Progenitor cell of endocrine pancreas (in vitro differentiated cells): ENCODE measurements at regions not wholly inside any gene's neighbourhood (a gene's known extent, or its start where the extent isn't known, plus 50 kb on each side); places are given as distances from the start of the nearest gene placed in this dataset.

Source experiments
- DNase-seq: peaks from one replicate; pipeline ENCODE4 v3.0.0; 2021; ENCODE audit warnings: low spot score; ENCODE audit not compliant: unreplicated experiment
- H3K27ac Mint-ChIP-seq: 2 replicates; pipeline ENCODE4 v1.8.0; 2021; ENCODE audit warnings: mild to moderate bottlenecking, moderate library complexity, mixed read lengths
- H3K27me3 Mint-ChIP-seq: 2 replicates; pipeline ENCODE4 v1.8.0; 2021; ENCODE audit warnings: mixed read lengths
- H3K36me3 Mint-ChIP-seq: 2 replicates; pipeline ENCODE4 v1.8.0; 2022; ENCODE audit warnings: mixed read lengths; ENCODE audit not compliant: insufficient read depth
- H3K4me1 Mint-ChIP-seq: 2 replicates; pipeline ENCODE4 v1.8.0; 2021; ENCODE audit warnings: low read depth, mixed read lengths
- H3K4me3 Mint-ChIP-seq: 2 replicates; pipeline ENCODE4 v1.8.0; 2021; ENCODE audit warnings: low read depth, mild to moderate bottlenecking, moderate library complexity, mixed read lengths
- H3K9me3 Mint-ChIP-seq: 2 replicates; pipeline ENCODE4 v1.8.0; 2021; ENCODE audit warnings: low read depth, mixed read lengths
- CTCF ChIP-seq: fragments of 200-600 bp; sonication (generic); IDR thresholded peaks from one replicate; pipeline ENCODE4 v1.5.0; 2021; ENCODE audit warnings: antibody characterized with exemption, mild to moderate bottlenecking; ENCODE audit not compliant: unreplicated experiment

GRCh38 chr19:30752201-30752600, 380.0 kb downstream of the ZNF536 start:
- Mint-ChIP-seq H3K27ac (no peak overlapping the region), H3K4me1 (no peaks in the 10 kb centered on the region)

GRCh38 chr19:30745476-30745985, 373.3 kb downstream of the ZNF536 start:
- H3K4me3 Mint-ChIP-seq = no peak overlapping the region
- H3K27ac Mint-ChIP-seq = no peak overlapping the region
- TF ChIP-seq CTCF = no peak
- peaks cover 22% of the 10 kb centered on the region for H3K27me3 Mint-ChIP-seq
- H3K9me3 Mint-ChIP-seq = peaks cover 13% of the 10 kb centered on the region
- no peaks in the 10 kb centered on the region for H3K36me3 Mint-ChIP-seq
- no peak for DNase-seq
- no peaks in the 10 kb centered on the region for H3K4me1 Mint-ChIP-seq

More at GRCh38 chr19:30752201-30752600, 380.0 kb downstream of the ZNF536 start:
- Mint-ChIP-seq H3K27me3 (peaks cover 3% of the 10 kb centered on the region), H3K9me3 (peaks cover 13% of the 10 kb centered on the region), H3K4me3 (no peak overlapping the region), H3K36me3 (no peaks in the 10 kb centered on the region)
- no peak for TF ChIP-seq CTCF
- no peak for DNase-seq

- TF ChIP-seq CTCF = no peak
- Mint-ChIP-seq H3K4me1 (no peaks in the 10 kb centered on the region), H3K27me3 (peaks cover 22% of the 10 kb centered on the region), H3K27ac (no peak overlapping the region), H3K9me3 (peaks cover 7% of the 10 kb centered on the region), H3K36me3 (no peaks in the 10 kb centered on the region), H3K4me3 (no peak overlapping the region)
- DNase-seq = no peak
Measured at GRCh38 chr19:30744741-30745475, 372.7 kb downstream of the ZNF536 start.

- no peak for TF ChIP-seq CTCF
- H3K9me3 Mint-ChIP-seq = no peaks in the 10 kb centered on the region
- no peak overlapping the region for H3K27ac Mint-ChIP-seq
- no peaks in the 10 kb centered on the region for H3K36me3 Mint-ChIP-seq
- DNase-seq = no peak
- no peak overlapping the region for H3K4me3 Mint-ChIP-seq
- H3K27me3 Mint-ChIP-seq = peaks cover 22% of the 10 kb centered on the region
- no peaks in the 10 kb centered on the region for H3K4me1 Mint-ChIP-seq
Measured at GRCh38 chr19:30743702-30744101, 371.5 kb downstream of the ZNF536 start.

GRCh38 chr19:30743011-30743410, 370.8 kb downstream of the ZNF536 start:
- H3K36me3 Mint-ChIP-seq = no peaks in the 10 kb centered on the region
- H3K9me3 Mint-ChIP-seq = no peaks in the 10 kb centered on the region
- H3K4me1 Mint-ChIP-seq = no peaks in the 10 kb centered on the region
- no peak for DNase-seq
- H3K27ac Mint-ChIP-seq = no peak overlapping the region
- no peak for TF ChIP-seq CTCF
- peaks cover 22% of the 10 kb centered on the region for H3K27me3 Mint-ChIP-seq
- H3K4me3 Mint-ChIP-seq = no peak overlapping the region
